NCI-H345 treated with DMSO at 0.1 percent for 48 hours (cell line): ENCODE measurements at regions not wholly inside any gene's neighbourhood (a gene's known extent, or its start where the extent isn't known, plus 50 kb on each side); places are given as distances from the start of the nearest gene placed in this dataset.
"Not testable (repeated sequence)": the region's sequence is repeated elsewhere in the genome, so short reads cannot be mapped to it uniquely, and the experiment has no call there.

Experiments used
- DNase-seq: peaks from one replicate; lab custom pipeline; 2025; ENCODE audit not compliant: unreplicated experiment; lab: John Stamatoyannopoulos, UW

DNA sequence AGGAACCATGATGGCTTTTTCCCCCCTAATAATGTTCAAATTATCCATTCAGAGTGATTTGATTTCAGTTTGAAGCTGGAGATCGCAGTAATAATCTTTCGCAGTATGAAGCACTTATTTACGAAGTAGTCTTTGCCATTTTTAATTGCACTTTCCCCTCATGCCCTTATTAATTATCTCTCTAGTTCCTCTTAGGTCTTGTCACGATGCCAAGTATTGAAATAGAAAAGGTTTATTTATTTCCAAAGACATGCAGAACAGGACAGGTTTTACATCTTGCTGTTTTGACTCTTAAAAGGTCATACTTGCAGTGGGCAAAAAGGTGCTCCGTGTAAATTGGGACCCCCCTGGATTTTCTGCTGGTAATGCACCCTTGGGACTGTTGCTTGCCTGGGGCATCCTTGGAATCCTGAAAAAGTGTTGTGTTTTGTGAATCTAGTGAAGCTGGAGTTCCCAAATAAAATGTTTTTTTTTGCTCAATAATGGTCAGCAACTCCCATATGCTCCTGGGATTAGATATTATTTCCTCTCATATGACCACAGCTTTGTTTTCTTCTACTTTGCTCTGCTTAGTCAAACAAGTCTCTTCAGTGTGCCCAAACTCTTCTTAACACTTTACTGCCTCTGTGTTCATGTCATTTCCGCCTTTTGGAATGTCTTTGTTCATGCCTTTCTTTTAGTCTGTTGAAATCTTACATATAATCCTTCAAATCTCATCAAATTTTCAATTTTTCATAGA lies 278.3 kb downstream of the TMEM38B start:
- no peak for DNase-seq

DNA sequence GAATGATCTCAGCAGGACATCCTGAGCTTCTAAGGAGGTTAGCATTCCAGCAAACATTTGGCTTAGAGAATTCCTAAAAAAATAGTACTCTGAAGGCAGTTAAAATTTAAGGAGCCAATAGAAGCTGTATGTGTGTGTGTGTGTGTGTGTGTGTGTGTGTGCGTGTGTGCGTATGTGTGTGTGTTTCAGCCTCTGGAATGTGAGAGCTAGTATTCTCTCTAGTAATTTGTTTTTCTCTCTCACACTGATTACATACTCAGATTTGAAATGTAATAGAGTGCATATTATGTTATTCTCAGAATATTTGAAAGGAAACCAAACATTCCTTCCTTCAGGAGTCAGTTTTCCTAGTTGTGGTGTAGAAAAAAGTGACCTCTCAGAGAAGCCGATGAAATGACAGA lies 279.6 kb downstream of the TMEM38B start:
- no peak for DNase-seq

DNA sequence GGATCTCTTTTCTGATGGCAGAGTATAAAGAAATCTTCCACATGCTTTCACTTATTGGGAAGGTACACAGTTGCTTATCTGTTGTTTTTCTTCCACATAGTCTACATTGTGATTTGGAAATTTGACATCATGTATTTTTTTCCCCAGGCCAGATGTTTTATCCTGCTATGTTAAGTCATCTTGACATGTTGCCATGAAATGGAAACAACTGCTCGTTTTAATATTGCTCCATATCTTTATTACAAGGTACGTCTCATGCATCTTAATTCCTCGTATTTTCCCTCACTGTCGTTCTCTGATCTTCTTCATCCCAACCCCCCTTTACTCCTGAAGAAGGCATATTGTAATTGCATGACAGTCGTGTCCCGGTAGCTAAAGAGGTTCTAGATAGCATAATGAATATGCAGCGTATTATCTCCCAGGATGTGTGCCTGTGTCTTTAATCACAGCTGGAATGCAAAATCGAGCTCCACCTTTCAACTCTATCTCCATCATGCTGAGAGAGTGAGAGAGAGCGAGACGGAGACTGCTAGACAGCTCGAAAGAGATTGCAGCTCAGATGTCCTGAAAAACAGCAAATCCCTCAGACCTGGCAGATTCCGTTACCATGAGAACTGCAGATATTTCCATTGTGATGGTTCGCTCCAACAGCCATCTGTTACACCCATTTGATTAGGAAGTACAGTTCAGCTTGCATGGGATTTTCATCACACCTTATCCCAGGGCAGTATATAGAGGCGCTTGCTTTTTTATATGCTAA lies 281.7 kb downstream of the TMEM38B start:
- DNase-seq = no peak

DNA sequence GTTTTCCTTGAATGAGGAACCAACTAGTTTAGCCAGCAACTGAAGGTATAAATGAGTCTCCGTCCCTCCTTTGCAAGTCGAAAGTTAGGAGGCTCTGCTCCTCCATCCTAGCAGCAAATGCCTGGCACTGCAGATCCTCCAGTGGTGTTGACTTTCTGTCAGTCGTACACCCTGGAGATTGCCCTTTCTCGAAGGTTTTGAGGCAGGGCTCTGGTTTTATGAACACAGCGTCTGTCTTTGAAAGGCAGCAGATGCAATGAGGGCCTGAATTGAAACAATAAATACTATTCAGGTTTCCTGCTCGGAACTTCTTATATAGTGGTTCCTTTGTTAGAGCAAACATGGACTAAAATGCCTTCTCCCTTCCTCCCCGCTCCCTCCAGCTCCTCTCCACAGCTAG lies 284.0 kb downstream of the TMEM38B start:
- no peak for DNase-seq

DNA sequence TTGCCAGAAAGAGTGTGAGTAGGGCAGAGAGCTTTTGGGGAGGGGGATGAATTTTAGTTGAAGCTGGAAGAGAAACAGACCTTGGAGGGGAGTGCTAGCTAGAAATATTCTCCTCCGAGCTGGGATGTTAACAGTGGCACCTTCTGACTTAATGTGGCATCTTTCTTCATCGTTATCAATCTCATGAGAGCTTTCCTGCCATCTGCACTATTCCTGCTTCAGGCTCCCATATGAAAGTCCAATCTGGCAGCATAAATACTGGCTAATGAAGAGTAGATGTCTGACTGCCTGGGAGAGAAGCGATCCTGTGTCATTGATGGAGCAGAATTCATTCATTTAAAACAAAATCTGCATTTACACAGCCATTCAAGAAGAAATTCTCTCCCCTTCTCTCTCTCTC lies 284.5 kb downstream of the TMEM38B start:
- DNase-seq = no peak

DNA sequence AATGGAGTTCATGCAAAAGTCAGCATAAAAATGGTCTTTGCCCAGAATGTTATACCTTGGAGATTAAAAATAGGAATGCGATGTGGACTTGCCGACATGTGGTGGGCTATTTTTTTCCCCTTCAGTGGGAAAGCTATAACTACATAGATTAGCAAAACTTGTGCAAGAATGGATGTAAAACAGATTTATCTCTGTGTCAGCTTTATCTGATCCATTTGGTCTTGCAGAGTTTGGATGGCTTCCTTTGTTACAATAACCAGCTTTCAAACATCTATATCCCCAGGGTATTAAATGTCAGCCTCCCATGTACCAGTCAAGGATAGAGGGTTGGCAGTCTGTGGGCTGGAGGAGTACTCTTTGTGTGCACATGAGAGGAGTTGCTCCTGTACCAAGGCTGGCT lies 284.9 kb downstream of the TMEM38B start:
- DNase-seq = no peak

DNA sequence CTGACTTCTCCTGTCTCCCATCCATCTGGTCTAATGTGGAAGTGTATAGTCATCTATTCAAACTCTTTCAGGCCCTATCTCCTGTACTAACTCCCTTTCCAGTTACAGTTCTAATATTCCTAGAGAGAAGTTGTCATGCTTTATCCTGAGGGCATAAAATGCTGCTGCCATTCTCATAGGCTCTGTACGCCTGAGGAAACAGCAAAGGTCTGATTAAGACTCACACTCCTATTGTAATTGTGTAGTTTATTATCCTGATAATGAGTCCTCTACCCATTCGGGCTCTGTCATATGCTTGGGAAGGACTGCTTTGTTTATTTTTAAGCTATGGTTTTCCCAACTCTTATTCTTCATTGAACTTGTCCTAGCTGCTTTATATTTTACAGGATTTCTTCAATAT lies 290.4 kb downstream of the TMEM38B start:
- DNase-seq = no peak

DNA sequence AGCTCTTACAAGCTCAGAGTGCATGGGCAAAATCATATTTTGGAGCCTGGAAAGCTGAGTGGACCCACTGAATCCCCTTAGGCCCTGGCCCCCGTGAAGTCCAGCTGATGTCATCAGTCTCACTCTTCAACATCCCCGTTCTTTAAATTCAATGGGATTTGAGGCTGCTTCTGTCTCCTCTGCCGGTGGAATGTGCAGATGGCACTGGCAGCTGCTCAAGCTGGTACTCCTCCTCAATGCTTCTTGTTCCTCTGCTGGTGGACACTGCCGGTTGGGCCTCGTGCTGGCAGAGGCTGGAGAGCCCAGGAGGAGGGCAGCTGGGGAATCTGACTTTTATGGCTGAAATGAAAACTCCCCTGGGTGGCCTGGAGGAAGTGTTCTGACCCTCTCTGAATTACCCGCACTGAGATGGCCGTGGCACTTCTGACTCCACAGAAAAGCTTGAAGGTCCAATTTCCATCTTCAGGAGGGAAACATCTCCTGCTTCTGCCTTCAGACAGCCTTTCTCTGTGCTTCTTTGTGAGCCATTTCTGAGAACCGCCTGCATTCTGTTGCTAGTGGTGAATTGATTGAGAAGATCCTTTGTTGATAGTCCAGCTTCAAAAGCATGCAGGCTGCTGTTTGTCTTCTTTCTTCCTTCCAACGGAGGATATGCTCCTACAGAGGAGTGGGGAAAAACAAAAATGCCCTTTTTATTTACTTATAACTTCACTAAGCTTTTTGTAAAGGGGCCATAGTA lies 298.9 kb downstream of the TMEM38B start:
- DNase-seq = no peak

DNA sequence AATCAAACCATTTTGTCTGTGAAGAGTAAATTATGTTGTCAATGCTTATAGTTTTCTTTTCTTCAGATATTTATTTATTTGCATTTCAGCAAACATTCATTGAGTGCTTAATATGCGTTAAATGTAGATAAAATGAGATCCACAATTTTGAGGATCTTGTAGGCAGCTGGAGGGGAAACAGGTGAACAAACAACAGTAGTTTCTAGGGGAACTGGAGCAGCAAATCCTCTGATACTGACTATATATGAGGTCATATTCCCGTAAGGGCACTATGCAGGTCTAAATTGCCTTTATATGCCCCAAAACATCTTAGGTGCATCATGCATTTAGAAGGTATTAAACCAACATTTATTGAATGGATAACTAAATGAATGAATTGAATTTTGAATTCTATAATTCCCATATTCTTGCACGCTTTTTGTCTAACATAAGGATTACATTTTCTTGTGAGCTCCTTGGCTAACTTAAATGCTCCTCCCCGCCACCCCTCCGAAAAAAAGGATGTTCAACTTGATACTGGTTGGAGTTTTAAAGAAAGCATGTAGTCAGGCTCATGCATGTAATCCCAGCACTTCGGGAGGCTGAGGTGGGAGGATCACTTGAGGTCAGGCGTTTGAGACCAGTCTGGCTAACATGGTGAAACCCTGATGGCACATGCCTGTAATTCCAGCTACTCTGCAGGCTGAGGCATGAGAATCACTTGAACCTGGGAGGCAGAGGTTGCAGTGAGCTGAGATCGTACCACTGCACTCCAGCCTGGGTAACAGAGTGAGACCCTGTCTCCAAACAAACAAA lies 299.8 kb downstream of the TMEM38B start:
- no peak for DNase-seq

DNA sequence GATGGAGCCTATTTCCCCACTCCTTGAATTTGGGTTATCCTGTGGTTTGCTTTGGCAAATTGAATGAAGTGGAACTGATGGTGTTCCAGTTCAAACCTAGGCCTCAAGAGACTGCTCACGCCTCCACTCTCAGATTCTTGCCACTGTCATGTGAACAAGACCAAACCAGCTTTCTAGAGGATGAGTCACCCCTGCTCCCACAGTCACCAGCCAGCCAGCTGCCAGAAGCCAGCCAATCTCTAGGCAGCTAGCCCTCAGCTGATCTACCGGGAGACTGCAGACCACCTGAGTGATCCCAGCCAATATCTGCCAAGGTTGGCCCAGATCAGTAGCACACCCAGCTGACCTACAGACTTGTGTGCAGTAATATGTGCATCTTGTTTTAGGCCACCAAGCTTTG lies 300.6 kb downstream of the TMEM38B start:
- DNase-seq = no peak

DNA sequence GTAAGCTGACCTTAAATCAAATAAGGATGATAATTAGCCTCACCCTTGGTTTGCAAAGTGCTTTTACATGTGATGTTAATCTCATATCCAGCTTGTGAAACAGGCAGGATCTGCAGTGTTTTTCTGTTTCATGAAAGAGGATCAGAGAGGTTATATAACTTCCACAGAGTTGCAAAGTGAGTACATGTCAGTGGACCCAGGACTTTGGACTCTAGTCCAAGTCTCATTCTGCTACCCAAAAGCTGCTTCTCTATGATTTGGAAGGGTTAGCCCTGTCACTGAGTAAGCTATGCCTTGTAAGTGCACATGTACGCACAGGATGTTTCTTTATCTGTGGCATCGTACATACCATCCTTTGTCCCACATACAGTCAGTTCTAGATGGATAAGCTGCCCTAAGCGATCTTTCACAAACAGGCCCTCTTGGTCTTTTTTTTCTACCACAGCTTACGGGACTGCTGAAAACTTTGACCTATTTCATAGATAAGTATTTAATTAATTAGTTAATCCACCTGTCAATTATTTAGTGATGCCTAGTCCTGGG lies 322.9 kb downstream of the TMEM38B start:
- no peak for DNase-seq

DNA sequence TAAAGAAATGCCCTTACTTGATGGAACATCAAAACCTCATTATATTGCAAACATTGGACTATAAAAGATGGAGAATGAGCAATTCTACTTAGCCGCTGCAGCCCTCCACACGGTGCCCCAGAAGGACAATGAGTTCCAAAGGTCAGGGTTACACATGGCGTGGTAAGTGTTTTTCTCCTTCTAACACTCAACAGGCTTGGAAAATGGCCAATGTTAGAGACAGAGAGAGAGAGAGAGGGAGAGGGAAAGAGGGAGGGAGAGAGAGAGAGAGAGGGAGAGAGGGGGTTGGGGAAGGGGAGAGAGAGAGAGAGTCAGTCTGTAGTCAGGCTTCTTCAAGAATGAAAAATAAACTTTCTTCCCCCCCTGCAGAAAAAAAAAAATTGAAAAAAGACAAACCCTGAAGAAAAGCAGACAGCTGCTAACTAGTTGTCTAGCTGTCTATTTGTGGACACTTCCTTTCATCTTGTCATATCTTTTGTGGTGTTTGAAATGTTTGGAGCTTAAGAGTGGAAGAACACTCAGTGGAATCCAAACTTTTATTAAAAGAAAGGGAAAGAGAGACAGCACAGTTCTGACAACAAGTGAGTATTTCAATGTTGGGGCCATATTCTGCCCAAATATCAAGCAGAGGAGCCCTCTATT lies 324.8 kb downstream of the TMEM38B start:
- DNase-seq = peak; percentile 8

DNA sequence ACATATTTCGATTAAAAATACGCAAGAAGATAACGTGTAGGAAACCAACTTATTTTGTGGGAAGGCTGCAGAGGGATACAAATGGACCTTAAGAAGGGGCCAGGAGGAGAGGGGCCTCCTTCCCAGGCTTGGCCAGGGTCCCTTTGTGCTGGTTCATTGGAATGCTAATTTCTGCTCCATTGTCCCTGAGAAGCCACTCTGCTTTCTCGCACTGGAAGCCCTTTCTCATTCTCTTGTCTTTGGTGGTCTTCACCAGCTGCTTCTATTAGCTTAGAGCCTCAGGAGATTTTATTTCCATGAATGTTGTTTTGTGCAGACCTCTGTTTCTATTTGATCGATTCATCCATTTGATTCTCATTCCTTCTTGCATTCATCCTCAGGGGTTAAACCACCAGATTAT lies 325.4 kb downstream of the TMEM38B start:
- no peak for DNase-seq

DNA sequence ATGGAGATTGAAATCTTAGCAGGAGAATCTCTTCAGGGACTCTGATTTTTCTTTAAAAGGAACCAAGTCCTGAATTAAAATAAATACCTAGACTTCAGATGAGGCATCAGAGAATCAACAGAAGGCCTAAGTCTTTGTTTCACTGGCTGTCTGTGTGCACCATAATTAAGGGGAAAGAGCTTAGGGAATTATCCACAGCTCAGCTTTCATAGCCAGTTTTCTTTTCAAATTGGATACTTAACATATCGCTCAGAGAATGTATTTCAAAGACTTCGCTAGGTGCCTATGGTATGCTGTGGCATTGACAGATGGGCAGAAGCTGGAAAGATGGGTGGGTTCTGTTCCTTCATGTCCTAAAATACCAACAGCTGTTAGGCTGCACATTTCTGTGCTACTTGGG lies 325.8 kb downstream of the TMEM38B start:
- no peak for DNase-seq

DNA sequence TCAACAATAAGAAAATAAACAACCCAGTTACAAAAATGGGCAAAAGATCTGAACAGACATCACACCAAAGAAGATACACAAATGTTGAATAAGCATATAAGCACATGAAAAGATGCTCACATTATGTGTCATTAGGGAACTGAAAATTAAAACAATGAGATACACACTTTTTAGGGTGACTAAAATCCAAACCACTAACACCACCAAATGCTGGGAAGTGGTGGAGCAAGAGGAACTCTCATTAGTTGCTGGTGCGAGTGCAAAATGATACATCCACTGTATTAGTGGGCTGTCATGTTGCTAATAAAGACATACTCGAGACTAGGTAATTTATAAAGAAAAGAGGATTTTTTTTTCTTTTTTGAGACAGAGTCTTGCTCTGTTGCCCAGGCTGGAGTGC lies 329.1 kb downstream of the TMEM38B start:
- DNase-seq = no peak

DNA sequence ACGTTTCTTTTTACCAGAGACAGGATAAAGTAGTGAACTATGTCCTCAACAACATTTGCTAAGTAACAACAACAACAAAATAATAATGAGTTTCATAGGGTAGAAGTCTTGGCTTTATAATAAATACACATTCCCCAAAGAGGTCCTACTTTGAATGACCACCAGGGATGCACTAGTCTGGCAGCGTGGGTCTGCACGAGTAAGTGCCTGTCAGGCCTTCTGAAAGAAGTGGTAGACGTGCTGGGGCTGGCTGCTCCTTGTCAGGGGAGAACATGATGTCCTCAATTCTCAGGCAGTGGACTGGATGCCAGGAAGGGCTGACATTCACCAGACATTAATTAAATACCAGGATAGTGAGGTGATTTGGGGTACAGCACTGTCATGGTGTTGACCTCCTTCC lies 331.1 kb downstream of the TMEM38B start:
- no peak for DNase-seq

DNA sequence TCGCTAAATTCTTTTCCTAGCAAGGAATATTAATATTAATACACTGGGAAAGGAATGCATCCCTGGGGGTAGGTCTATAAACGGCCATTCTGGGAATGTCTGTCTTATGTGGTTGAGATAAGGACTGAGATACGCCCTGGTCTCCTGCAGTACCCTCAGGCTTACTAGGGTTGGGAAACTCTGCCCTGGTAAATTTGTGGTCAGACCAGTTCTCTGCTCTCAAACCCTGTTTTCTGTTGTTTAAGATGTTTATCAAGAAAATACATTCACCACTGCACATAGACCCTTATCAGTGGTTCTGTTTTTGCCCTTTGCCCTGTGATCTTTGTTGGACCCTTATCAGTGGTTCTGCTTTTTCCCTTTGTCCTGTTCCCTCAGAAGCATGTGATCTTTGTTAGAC lies 335.8 kb downstream of the TMEM38B start:
- not testable (repeated sequence) for DNase-seq

DNA sequence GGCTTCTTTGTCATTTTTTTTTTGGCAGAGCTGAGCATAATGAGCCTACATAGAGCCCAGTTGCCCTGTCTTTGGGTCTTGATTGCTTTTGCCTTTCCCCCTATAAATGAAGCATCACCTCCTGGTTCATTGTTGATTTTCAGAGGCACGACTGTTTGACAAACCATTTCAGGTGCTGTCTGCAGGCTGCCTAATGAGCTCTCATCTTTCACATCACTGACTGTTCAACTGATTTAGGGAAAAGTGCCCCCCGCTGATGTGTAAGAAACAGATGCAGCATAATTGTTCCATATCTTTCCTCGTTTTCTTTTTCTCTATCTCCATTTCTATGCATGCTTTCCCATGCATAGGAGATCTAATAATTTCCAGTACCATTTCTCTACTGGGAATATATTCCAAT lies 338.6 kb downstream of the TMEM38B start:
- DNase-seq = peak; percentile 85

DNA sequence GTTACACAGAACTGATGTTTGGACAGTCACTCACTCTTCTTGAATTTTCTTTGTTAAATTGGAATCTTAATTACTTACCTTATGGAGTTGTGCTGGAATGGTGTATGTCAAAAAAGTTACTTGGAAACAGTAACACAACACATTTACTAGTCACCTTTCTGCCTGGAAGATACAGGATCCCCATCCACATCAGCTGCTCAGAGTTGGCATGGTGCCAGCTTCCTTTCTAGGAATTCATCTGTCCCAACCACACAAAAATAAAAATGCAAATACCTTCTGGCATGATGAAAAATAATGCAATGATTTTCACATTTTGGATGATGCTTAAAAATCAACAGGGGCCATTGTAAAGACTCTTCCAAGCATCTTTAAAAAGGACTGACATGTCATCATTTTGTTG lies 341.5 kb downstream of the TMEM38B start:
- DNase-seq = peak; percentile 19

DNA sequence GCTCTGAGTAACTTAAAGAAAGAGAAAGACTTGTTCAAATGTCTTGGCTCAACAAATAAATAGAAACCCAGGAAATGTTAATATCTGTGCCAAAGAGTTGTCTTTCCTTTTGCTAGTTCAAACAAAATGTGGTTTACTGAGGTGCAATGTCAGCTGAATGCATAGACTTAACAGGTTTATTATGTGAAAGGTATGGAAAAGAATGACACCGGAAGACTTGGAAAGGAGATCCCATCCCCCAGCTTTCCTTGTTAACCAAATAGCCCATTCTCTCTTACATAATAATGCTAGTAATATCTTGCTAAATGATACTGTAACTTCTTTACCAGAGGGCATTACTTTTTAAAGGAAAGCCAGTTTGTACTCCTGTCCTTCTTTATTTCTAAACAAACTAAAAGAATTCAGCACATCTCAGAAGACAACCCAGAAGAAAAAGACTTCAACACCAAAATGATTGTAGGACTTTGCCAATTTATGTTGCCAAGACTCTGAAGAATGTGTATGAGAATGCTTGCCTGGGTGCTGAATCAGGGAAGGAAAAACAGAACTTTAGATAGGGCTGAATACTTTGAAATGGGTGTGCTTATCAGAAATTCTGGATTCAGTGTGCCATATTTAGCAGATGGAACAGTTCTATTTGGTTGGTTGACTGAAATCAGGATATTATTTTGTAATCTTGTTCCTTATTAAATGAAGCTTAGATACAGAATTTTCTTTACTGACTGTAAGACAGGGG lies 344.1 kb downstream of the TMEM38B start:
- no peak for DNase-seq
